AG20443 (cell line): ENCODE measurements at regions not wholly inside any gene's neighbourhood (a gene's known extent, or its start where the extent isn't known, plus 50 kb on each side); places are given as distances from the start of the nearest gene placed in this dataset.
"Not testable (repeated sequence)": the region's sequence is repeated elsewhere in the genome, so short reads cannot be mapped to it uniquely, and the experiment has no call there.

Experiments used
- DNase-seq: peaks from one replicate; pipeline ENCODE4 v3.0.0; 2012; ENCODE audit warnings: low spot score, mixed read lengths

DNA sequence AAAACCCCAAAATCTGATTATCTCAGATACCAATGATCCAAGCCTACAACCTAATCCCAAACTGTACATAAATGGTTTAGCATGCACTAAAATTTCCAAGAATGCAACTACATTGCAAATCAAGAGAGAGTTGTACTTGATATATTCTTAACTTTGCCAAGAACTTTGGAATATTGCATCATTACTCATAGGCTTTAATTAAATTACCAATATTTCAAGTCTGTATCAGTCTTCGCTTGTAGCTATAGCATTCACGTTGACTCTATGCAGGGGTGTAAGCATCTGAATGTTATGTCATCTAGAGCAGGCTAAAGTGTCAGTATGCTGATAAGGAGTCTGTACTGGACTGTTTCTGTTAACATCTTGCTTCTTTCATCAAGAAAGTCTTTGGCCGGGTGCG lies 56.3 kb downstream of the FOXI3 start:
- no peak for DNase-seq

- no peak for DNase-seq
Observed at GRCh38 chr2:88377641-88377991, 74.9 kb downstream of the FOXI3 start.

DNA sequence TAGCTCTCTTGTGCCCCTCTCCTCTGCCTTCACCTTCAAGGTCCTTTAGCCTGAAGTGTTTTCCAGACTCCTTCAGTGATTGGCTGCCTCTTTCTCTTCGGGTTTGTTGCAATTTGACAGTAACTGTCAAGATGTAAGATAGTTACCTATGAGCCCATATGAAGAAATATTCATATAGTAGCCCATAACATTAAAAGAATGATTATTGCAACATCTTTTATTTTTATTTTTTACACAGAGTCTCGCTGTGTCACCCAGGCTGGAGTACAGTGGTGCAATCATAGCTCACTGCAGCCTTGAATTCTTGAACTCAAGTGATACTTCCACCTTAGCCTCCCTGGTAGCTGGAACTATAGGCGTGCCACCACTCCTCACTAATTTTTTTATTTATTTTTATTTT lies 80.5 kb downstream of the FOXI3 start:
- no peak for DNase-seq

DNA sequence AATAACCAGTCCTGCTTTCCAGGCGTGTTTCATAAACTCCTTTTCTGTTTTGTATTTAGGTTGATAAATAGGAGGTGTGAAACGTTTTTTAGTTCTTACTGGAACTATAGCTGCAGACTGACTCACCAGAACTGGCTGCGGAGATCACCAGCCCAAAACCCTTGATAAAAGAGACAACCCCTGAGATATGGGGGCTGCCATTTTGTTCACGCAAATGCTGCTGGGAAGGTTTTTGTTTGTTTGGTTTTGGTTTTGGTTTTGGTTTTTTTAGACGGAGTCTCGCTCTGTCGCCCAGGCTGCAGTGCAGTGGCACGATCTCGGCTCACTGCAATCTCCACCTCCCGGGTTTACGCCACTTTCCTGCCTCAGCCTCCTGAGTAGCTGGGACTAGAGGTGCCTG lies 87.1 kb downstream of the FOXI3 start:
- not testable (repeated sequence) for DNase-seq

DNA sequence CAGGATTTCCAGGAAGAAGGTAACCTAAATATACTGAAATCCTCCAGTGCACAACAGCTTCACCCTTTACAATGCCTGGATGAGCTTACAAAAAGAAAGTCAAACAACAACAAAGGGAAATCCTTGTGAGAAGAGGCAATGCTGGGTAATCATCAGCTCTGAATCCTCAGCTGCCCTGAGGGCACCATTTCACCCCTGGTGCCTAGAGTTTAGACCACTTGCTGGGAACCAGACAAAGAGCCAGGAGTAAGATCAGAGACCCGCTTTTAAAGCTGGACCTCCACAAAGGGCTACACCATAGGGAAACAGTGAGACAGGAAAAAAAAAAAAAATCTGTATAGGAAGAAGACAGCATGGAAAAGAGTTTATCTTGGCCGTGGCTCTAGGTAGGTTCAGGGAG lies 97.0 kb downstream of the FOXI3 start:
- no peak for DNase-seq

- DNase-seq, result no peak
Observed at GRCh38 chr2:88351249-88351601, 101.3 kb downstream of the FOXI3 start.

- DNase-seq, result peak; percentile 55
Observed at GRCh38 chr2:88350331-88351248, 101.9 kb downstream of the FOXI3 start.

- no peak for DNase-seq
Observed at GRCh38 chr2:88345842-88346241, 106.7 kb downstream of the FOXI3 start.

DNA sequence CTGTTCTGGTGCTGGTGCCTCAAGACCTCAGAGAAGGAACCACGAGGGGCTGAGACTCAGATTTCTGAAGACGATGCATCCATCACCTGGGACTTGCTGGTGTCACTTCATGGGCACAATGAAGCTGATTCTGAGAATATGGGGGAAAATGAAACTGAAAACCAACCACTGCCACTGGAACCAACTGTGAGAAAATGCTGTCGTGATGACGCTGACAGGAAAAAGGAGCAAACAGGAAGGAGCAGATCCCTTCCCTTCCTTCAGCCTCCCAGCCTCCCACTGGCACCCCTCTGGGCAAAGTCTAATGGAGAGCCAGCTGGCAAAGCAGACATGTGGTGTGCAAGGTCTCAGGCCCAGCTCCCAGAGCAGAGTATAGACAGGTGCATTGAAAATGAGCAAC lies 109.7 kb downstream of the FOXI3 start:
- no peak for DNase-seq

DNA sequence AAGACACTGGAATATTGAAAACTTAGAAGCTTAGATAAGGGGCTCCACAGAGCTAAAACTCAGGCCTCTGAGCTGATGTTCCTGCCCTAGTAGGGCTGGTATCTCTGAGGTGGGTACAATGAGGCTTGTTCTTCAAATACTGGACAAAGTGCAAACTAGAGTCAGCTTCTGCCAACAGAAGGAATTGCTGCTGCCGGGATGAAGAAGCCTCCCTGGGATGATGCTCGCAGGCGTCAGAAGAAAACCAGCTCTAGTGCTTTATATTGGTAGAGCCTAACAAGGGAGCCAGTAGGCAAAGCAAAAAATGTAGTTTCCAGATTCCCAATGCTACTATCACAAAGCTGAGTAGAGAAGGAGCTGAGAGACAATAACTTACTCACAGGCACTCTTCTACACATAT lies 118.1 kb downstream of the FOXI3 start:
- DNase-seq, result no peak

- DNase-seq, result no peak
Observed at GRCh38 chr2:88331239-88331638, 121.3 kb downstream of the FOXI3 start.

- DNase-seq, result no peak
Observed at GRCh38 chr2:88329815-88330603, 122.5 kb downstream of the FOXI3 start.

GRCh38 chr2:88321449-88322248 lies 130.8 kb downstream of the FOXI3 start:
- DNase-seq, result no peak

DNA sequence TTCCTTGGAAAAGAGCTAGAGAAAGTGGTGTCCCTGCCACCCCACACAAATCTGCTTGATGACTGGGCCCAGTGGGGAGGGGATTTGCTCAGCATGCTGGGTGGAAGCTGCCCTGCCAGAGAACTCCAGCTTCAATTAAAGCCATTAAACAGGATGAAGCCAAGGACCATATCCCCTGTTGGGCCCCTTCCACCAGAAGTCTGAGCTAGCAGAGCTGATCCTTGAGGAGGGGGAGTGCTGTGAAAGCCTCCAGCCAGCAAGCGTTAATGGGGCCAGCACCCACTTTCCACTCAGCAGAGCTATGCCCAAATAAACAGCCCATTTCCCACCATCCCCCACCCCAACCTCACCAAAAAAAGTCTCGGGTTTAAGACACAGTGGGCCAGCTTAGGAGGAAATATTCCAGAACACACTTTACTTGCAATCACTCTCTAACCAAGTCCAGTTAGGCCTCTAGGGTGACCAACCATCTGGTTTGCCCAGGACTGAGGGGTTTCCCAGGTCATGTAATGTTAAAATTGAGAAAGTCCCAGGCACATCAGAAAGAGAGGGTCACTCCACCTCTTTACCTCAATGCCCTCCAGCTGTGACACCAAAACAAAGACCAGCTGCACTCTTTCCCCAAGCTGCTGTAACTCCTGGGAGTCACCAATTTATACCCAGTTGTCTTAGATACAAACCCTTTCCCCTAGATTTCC lies 132.3 kb downstream of the FOXI3 start:
- no peak for DNase-seq

DNA sequence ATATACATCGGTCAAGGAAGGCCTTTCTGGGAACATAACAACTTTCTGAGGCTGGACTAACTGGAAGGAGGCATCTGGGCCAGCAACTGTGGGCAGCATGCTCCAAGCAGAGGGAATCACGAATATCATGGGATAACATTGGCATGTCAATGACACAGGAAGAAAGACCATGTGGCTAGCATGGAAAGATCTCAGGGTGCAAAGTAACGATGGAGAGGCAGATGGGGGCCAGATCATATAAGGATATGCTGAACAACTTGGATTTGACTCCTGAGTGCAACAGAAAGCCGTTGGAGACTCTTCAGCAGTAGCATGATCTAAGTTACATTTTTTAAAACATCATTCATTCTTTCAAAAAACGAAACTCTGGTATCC lies 133.6 kb downstream of the FOXI3 start:
- DNase-seq, result no peak

DNA sequence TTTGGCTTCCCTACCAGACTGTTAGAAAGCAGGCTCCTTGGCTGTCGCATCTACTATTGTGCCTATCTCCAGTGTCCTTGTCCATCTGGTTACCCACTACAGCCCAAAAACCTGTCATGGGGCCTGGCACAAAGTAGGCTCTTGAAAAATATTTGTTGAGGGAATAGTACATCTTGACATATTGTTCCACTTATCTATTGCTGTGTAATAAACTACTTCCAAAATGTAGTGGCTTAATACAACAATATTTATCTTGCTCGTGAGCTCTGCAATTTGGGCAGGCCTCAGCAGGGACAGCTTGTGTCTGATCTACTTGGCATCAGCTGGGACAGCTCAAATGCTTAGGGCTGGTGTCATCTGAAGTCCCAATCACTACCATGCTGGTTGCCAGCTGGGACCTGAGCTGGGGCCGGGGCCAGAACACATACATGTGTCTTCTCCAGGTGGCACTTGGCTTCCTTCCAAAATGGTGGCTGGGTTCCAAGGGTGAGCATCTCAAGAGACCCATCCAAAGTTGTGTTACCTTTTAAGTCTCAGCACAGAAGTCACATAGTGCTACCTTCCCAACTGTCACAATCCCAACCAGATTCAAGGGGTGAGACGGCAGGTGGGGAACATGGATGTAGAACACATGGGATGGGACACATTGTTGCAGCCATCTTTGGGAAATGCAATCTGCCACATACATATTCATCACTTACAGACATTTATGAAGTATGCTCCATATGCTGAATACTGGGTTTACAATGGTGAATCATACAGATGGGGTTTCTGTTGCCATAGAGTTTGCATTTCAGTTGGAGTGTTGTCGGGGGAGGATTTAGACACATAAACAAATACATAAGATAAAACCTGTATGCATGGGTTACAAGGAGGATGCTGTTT lies 134.2 kb downstream of the FOXI3 start:
- DNase-seq, result no peak

DNA sequence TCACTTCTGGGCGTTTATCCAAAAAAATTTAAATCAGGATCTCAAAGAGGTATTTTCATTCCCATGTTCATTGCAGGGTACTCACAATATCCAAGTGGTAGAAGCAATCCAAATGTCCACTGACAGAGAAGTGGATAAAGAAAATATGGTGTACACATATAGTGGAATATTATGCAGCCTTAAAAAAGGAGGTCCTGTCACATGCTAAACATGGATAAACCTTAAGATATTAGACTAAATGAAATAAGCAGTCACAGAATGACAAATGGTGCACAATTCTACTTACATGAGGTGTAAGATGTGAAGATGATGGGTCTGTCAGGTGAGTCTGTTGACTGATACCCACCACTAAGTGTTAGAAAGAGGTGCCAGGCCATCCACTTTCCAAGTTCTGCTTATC lies 140.6 kb downstream of the THNSL2 start:
- DNase-seq, result no peak

DNA sequence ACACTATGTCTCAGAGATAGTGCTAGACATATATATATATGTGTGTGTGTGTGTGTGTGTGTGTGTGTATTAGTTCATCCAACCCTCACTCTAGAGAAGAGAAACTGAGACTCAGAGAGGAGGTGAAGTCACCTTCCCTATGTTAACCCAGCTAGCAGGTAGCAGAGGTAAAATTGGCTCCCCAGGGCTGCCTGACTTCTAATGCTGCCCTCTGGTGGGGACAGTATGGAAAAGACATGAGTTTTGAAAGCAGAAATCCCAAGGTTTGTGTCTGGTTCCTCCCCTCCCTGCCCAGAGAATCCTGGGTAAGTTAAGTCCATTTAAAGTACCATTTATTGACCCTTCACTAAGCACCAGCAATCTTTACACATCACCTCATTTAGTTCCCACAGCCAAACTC lies 137.7 kb downstream of the THNSL2 start:
- peak; percentile 27 for DNase-seq

DNA sequence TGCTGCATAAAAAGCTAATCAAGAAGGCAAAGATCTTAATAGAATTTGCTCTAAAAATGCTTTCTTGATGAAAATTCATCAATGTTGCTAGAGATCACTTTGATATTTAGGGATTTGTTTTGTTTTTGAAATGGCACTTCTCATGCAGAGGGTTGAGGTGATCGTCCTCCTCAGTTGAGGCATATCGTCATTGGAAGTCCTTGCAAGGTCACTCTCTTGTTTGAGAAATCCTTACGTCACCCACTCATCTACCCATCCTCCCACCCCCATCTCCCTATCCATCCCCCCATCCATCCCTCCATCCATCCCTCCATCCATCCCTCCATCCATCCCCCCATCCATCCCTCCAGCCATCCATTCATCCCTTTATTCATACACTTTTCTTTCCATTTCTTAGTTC lies 133.7 kb downstream of the THNSL2 start:
- DNase-seq, result no peak

DNA sequence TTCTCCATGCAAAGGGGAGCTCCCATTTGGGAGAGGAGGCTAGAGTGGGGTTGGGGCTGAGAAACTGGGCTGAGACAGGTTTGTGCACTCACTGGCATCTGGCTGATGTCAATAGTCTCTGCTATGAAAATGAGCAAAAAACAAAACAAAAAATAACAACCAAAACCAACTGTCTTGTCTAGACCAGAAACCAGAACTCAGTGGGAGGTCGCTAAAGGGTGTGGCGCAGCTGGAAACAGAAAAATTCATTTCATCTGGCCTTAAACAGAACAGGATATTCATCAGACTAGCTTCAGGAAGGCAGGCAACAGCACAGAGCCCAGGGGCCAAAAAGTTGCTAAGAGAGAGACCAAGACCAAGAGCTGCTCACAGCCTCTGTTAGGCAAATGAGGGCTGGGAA lies 126.1 kb downstream of the THNSL2 start:
- no peak for DNase-seq
